CD4-positive, alpha-beta T cell treated with Interleukin-17A for 1 hour (primary cell): ENCODE measurements at regions not wholly inside any gene's neighbourhood (a gene's known extent, or its start where the extent isn't known, plus 50 kb on each side); places are given as distances from the start of the nearest gene placed in this dataset.
"Not testable (repeated sequence)": the region's sequence is repeated elsewhere in the genome, so short reads cannot be mapped to it uniquely, and the experiment has no call there.

ENCODE experiments used
- DNase-seq: peaks from one replicate; pipeline ENCODE4 v3.0.0-alpha.2; 2020

DNA sequence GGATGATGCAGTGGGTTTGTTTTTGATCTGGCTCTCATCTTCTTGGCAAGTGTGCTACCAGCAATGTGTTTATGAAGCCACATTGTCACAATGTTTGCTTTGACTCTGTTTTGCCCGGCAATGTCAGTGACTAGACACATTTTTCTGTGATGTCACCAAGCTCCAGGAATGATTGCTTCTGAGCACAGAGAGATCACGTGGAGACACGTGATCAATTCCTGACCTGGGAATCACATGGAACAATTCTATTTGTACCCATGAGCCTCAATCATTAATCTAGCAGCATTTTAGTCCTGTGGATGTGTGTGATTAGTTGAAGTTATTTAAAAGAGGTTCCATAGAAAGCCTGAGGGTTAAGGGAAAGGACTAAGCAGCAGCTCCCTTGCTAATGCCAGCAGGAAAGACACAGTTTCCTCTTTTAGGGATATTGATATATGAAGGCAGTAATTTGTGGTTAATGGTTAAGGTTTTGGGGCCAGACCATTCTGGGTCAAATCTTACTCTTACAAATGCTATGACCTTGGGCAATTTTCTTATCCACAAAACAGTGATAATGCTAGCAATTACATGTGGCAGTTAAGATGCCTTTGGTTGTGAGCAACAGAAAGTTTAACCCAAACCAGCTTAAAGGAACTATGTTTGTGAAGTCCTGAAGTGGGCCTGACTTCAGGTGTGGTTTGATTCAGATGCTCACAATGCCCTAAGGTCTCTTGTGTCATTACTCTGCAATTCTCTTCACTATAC, 59.0 kb downstream of the FASLG start:
- DNase-seq = no peak

DNA sequence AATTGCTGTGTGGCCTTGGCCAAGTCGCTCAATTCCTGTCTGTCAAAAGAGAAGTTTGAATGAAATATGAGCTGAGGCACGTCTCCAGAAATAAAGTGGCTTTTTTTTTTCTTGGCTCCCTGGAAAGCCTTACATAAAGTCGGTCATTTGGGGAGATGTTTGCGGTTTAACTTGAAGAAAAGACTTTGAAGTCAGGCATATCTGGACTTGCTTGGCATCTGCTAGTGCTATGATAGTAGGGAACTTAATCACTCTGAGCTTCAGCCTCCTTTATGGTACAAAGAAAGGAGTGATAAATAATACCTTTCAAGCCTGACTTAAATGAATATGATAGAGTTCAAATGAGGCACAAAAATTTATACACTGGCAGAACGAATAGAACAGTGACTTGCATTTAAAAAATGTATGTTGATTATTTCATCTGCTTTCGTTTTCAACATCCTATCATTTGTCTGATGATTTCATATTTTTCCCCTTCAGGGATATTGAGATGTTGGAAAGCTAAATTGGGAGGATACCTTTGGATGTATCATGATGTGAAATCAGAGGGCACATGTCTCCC, 60.2 kb downstream of the FASLG start:
- DNase-seq = no peak

DNA sequence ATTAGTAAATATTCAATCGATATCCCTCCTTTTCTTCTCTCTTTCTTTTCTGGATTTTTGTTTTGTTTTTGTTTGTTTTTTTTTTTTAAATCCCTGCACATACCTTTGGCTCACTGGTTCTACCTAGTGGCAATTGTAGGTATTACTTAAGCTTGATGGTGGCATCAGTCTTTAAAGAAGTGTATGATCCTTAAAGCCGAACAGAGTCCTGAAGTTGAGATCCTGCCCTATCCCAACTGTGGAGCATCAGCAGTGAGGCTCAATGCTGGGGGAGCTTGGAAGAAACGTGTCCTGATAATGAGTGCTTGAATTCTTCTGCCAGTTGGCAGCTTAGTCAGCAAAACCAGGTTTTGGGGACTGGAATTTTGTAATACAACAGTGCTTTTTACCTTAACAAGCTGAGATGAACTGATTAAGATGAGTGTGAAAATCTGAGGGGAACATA, 60.8 kb downstream of the FASLG start:
- DNase-seq = peak; percentile 71

DNA sequence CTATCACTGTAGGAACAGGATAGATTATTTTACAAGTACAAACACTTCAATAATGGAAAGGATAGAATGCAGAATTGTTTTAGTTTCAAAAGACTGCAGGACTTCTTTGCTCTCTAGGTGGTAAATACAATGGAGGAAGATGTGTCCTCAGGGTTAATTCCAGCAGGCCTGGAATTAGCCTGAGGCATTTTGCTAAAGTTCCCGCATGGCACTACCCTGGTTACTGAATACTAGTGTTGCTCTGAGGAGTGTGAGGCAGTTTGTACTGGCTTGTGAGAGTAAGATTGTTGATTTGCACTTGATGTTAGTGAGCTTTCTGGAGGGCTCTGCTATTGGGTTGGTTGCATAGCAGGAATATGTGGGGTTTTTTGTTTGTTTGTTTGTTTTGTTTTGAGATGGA, 61.4 kb downstream of the FASLG start:
- DNase-seq = no peak

DNA sequence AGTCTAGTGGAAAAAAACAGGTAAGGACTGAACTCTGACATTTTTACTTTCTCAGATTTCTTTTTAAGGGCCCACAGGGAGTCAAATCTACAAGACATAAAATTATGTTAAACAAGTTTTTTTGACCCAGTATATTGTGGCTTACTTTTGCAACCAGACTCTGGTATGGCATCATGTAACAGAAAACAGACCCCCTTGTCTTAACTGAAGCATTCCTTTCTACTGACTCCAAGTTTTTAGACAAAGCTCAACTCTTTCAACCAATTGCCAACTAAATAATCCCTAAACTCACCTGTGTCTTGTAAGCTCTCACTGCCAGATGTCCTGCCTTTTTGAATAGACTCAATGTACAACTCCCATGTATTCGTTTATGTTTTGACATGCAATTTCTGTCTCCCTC, 64.3 kb downstream of the FASLG start:
- no peak for DNase-seq

DNA sequence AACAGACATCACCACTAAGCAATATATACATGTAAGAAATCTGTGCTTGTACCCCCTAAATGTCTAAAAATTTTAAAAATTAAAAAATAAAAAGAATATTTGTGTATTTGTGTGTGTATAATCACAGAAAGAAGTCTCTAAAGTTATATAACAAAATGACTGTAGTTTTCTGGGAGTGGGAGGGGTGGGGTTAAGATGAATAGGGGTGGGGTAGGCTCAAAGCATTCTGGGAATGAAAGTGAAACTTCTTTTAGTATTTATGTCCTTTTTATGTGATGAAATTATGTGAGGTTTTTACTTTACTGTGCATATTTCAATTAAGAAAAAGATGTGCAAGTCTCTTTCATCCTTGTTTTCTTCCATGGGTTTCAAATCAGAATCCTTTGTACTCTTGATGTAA, 65.3 kb downstream of the FASLG start:
- DNase-seq = no peak

DNA sequence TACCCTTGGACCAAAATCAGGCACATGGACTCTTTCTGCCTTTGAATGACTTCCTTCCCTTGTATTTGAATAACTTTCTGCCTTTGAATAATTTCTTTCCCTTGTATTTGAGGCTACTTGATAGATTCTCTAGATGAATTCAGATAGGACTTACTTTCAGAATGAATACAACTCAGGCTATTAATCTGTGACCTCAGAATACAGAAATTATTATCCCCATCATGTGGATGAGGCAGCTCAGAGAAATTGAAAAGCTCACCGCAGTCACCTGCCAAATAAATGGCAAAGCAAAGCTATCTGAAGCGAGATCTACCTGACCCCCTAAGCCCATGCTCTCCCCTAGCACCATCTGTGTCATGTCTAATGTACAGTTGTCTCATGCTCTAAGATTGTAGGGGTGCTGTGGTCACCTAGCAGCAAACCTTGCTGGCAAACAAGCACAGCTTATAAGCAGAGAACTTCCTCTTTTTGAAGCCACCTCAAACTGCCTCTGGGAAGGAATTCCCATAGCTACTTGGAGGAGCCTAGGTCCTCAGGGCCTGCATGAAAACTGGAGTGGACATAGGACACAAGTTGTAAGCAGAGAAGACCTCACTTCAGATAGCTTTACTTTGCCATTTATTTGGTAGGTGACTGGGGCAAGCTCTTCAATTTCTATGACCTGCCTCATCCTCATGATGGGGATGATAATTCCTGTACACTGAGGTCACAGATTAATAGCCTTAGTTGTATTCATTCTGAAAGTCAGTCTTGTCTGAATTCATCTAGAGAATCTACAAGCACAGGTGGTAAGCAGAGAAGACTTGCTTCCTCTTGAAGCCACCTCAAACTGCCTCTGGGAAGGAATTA, 66.1 kb downstream of the FASLG start:
- DNase-seq = no peak

DNA sequence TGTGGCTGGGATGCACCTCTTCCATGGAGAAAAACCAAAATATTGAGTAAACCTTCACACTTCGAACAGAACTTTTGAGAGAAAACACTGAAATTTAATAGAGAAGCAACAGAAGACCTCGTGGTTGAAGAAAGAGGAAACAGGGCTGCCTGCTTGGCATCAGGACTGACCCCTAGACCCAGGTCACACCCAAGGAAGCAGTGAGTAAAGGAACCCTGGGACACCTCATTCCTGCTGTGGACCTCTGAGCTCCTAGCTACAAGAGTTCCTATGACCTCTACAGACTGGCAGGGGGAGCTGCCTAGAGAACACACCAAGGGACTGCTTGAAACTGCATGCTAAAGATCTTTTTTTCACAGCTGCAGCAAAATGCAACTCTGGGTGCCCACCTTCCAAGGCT, 67.8 kb downstream of the FASLG start:
- no peak for DNase-seq

DNA sequence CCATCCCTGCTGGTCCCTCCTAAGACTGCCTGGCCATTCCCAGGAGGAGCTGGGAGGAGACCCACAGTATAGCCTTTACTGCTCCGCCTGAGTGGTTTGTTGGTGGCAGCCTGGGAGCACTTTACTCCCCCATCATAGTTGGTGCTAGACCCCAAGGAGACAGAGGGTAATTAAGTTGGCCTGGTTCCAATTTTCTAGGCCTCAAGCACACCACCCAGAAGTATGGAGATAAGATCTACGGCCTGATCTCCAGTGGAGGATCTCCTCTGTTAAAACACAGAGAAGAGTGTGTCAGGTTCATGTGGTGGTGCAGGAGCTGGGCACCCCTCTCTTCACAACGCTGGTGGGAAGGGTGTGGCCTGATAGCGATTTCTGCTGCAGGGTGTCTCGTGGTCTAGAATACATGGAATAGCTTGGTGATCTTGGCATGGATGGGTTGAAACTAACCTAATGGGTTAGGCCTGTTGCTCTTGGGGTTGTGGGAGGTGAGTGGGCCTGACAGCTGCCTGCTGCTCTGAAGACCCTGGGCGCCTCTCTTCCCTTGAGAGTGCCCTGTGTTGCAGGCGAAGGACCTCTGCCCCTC, 68.5 kb downstream of the FASLG start:
- no peak for DNase-seq

DNA sequence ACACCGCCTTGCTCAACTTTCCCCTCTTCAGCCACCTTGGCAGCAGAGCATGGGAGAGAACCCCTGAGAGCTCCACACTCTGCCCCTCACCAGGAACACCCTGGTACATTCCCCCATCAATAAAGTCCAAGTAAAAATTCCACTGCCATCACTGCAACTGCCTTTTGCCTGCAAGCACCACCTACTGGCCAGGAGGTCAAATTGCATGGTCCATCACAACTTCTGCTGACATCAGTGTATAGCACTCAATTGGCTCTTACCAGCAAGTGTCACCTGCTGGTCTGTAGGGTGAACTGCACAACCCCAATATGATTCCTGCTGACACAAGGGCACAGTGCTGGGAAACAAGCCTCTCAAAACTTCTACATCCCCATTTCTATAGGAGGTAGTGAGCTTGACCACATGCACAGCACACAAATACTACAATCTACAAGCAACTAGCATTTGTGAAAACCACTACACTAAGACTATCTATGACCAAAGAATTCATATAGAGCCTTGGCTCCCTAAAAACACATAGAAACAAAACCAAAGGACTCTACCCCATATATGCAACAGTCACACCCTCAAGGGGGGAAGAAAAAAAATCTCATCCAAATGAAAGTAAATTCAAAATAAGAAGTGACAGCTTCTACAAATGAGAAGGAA, 69.2 kb downstream of the FASLG start:
- DNase-seq = peak; percentile 71

DNA sequence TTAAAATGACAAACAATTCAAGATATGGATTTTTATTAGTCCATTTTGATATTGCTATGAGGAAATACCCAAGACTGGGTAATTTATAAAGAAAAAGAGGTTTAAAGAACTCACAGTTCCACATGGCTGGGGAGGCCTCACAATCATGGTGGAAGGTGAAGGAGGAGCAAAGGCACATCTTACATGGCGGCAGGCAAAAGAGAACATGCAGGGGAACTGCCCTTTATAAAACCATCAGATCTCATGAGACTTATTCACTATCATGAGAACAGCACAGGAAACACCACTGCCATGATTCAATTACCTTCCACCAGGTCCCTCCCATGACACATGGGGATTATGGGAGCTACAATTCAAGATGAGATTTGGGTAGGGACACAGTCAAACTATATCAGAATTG, 69.8 kb downstream of the FASLG start:
- not testable (repeated sequence) for DNase-seq

DNA sequence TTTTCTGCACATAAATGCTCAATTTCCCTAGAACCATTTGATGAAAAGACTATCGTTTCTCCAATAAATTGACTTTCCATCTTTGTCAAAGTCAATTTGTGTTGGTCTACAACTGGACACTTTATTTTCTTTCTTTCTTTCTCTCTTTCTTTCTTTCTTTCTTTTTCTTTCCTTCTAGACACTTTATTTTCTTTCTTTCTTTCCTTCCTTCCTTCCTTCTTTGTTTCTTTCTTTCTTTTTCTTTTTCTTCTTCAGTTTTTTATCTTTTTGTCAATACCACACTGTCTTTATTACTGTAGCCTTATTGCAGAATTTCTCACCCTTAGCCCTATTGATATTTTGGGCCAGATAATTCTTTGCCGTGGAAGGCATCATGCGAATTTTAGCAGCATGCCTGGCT, 73.5 kb downstream of the FASLG start:
- DNase-seq = no peak

DNA sequence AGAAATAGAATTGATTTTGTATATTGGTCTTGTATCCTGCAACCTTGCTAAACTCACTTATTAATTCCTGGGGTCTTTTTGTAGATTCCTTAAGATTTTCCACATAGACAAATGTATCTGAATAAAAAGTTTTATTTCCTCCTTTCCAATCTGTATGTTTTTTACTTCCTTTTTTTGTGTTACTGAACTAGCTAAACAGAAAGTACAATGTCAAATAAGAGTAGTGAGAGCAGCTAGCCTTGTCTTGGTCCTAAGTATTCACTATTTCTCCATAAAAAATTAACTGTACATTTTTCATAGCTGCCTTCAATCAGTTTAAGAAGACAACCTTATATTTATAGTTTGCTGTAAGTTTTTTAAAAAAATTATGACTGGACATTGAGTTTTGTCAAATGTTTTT, 74.9 kb downstream of the FASLG start:
- DNase-seq = no peak

DNA sequence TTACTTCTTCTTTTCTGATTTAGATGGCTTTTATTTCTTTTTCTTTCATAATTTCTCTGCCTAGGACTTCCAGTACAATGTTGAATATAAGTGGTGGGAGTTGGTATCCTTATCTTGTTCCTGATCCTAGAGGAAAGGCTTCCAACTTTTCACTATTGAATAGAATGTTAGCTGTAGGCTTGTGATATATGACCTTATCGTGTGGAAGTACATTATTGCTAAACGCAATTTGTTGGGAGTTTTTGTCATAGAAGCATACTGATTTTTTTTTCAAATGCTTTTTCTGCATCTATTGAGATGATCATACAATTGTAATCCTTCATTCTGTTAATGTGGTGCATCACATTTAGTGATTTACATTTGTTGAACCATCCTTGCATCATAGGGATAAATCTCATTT, 79.5 kb downstream of the FASLG start:
- DNase-seq = no peak

DNA sequence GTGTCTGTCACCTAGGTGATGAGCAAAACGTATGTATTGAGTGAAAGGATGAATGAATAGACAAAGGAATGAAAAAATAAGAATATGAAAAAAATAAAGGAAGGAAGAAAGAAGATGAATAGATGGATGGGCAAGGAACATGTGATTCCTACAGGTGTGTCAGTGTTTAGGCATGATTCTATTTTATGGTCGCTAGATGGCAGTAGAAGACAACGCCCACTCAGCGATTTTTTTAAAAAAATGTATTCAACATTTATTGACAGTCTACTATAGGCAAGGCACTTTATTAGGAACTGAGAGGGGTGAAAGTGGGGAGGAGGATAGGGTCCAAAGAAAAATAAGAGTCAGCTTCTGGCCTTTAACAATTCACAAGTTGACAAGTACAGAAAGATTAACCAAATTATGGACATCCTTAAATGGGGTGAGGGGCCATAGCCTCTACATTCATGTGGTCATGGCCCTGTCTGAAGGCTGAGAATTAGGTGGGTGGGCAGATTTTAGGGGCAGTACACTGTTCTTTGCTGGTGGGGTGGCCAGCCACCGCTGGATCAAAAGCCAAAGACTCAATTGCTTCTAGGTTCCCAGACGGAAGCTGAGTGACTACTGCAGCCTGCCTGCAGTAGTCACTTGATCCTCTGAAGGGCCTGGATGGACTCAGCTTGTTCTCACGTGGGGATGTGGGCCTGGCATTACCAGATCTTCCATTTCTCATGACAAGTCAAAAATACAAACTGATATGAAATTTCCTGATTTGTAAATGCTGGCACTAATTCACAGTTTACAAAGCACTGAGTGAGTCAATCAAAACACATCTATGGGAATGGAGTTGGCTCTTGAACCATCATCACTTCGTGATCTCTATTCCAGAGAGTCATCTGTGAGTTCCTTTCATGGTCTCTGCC, 83.9 kb downstream of the FASLG start:
- peak; percentile 68 for DNase-seq

DNA sequence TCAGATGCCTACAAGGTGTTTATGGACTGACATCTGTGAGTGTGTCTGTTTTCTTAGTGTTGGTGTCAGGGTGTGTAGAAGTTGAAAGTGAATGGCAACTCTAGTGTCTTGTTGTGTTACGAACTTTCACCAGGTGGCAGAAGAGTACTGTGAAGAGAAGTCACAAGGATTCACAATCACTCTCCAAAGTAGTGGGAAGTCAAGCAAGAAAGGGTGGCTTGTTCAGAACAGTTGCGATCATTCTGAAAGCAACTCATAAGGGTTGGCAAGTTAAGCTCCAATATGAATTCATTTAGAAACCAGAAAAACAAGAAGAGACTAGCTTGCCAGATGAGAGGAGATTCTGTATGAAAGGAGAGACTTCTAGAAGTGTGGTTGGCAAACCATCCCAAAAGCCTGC, 86.1 kb downstream of the FASLG start:
- DNase-seq = peak; percentile 77

DNA sequence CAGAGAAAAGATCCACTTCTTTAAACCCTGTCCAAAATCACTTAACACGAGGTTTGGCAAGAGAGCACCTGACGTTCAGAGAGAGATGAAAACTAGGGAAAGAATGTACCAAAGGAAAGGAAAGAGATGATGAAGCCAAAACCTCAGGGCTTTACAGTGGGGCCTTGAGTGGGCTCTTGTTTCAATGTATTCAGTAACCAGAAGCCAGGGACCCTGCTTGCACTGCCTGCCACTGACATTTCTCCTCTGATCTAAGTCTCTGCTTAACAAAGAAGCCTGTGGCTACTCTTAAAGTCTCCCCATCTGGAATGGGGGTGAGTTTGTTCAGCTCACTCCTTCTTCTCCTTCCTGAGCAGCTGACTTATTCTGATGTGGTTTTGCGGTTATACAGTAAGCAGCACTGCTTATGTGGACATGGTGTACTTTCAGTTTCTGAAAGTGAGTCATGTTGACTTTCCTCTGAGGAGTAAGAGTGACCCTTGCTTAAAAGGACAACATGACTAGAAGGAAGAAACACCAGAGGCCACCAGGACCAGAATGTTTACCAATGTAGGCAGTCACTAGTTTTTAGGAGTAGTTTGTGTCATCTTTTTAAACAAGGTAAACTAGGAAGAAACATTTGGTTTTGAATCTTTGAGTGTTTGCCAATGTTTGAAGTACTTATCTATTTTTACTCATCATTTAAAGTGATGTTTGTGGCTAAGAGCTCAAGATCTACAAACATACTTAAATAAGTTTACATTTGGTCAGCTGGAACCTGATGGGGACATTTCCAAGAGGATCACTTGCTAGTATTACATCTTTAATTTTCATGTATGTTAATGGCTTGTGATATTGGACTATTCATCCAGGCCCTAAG, 87.4 kb downstream of the FASLG start:
- DNase-seq = peak; percentile 81

DNA sequence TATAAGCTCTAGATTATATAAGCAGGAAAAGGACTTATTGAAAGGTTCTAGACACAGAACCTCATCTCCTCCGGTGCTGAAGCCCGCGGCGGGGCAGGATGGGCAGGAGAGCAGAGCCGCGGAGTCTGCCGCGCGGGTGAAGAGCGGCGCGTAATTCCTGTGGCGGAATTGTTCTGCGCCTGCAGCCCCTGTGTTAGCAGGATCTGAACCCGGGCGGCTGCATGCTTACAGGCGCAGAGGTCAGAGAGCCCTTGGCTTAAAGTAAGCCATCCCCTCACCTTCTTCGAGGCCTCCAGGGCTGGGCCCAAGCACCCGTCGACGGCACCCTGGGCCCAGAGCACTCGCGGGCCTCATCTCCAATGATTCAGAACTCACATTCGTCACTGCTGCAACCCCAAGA, 89.3 kb downstream of the FASLG start:
- DNase-seq = no peak

DNA sequence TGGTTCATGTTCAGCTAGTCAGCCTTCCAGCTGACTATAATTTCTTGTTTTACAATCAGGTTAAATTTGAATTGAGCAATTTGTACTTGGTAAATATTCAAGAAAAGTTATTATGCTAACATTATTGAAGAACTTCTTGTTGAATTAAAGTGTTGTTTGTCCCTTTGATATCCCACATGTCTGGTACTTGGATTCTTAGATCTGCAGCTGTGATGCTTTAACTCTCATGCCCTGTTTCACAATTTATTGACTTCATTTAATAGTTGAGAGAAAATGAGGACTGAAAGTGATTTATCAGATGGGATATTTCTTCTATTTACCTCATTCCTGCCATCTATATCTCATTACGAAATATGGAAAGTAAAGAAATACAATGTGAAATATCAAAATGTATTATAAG, 92.8 kb downstream of the FASLG start:
- DNase-seq = no peak

DNA sequence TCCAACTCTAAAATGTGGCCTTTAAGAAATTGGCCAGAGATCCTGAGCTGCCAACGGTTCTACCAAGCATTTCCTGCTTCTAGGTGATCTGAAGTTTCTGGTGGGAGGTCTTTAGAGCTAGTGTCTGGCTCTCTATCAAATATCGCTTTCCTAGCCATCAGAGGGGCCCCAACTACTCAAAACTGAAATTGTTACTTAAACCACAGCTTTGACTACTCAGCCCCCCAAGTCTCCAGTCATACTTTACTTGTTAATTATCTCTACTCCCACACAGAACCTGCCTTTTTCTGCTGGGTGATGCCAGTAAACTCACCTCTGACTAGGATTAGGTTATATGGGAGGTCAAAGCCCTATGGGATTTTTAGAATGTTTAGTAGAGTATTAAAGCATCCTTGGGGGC, 95.1 kb downstream of the FASLG start:
- no peak for DNase-seq

DNA sequence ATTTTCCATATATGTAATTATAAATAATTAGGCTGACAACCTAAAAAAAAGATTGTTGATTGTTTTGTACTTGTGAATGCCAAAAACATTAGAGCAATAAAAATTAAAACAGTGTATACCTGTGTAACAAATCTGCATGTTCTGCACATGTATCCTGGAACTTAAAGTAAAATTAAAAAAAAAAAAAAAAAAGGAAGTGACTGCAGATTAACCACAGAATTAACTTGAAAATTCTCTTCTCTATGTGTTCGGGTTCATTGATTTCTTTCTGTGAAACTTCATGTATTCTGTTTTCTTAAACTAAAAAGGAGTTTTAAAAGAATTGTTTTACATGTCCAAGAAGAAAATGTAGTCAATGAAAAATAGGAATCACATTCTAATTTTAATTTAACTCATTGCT, 95.7 kb downstream of the FASLG start:
- DNase-seq = no peak
